PC-9 (cell line): ENCODE measurements at regions not wholly inside any gene's neighbourhood (a gene's known extent, or its start where the extent isn't known, plus 50 kb on each side); places are given as distances from the start of the nearest gene placed in this dataset.

Source experiments
- BruUV-seq: library from RNA; stranded (reverse); fragments of 400-500 nt; replicated peaks from 2 replicates; lab custom pipeline; 2021; lab: Mats Ljungman, UMichigan
- CTCF ChIA-PET: fragments of 300-600 bp; sonication (Branson Sonifier 250); formaldehyde crosslinking; loops from one replicate; lab custom pipeline; 2022; ENCODE audit warnings: antibody characterized with exemption; lab: Charles Lee
- POLR2A ChIA-PET: fragments of 300-600 bp; sonication (Branson Sonifier 250); formaldehyde crosslinking; loops from one replicate; lab custom pipeline; 2022; ENCODE audit warnings: antibody characterized with exemption; ENCODE audit not compliant: unreplicated experiment; lab: Charles Lee
- DNase-seq, 2 experiments: peaks; one replicate each; pipeline versions ENCODE4 v3.0.0 to v3.0.0-alpha.2; 2015 to 2022; ENCODE audit warnings: mixed read lengths in 1 of 2
- H2AFZ ChIP-seq: fragments of 200-600 bp; sonication (generic); 2 replicates; pipeline ENCODE4 v1.8.1; 2017; ENCODE audit warnings: antibody characterized with exemption
- H3F3A ChIP-seq: fragments of 200-600 bp; sonication (generic); 2 replicates; pipeline ENCODE4 v1.8.1; 2017; ENCODE audit warnings: antibody characterized with exemption, mild to moderate bottlenecking, low read depth; ENCODE audit not compliant: insufficient read depth
- H3K27ac ChIP-seq: fragments of 200-600 bp; sonication (generic); 2 replicates; pipeline ENCODE4 v1.6.1; 2016; ENCODE audit warnings: mixed run types
- H3K27me3 ChIP-seq: fragments of 200-600 bp; sonication (generic); 2 replicates; pipeline ENCODE4 v1.6.1; 2016; ENCODE audit warnings: low read depth, mixed run types; ENCODE audit not compliant: insufficient read depth
- H3K36me3 ChIP-seq: fragments of 200-600 bp; sonication (generic); 2 replicates; pipeline ENCODE4 v1.6.1; 2016; ENCODE audit warnings: low read depth, mixed run types
- H3K4me1 ChIP-seq: fragments of 200-600 bp; sonication (generic); replicated peaks from 2 replicates; pipeline ENCODE4 v1.6.1; 2016; ENCODE audit warnings: mixed run types; ENCODE audit not compliant: insufficient read depth
- H3K4me2 ChIP-seq: fragments of 200-600 bp; sonication (generic); 2 replicates; pipeline ENCODE4 v1.6.1; 2017; ENCODE audit warnings: mixed run types
- H3K4me3 ChIP-seq: fragments of 200-600 bp; sonication (generic); 2 replicates; pipeline ENCODE4 v1.6.1; 2016; ENCODE audit warnings: mixed run types
- H3K79me2 ChIP-seq: fragments of 200-600 bp; sonication (generic); 2 replicates; pipeline ENCODE4 v1.6.1; 2017; ENCODE audit warnings: low read depth, mixed run types
- H3K9me2 ChIP-seq: fragments of 200-600 bp; sonication (generic); 2 replicates; pipeline ENCODE4 v1.8.1; 2017; ENCODE audit warnings: mild to moderate bottlenecking; ENCODE audit not compliant: insufficient read depth
- H3K9me3 ChIP-seq: fragments of 200-600 bp; sonication (generic); 2 replicates; pipeline ENCODE4 v1.8.1; 2016; ENCODE audit warnings: low read depth; ENCODE audit not compliant: insufficient read depth
- H4K20me1 ChIP-seq: fragments of 200-600 bp; sonication (generic); 2 replicates; pipeline ENCODE4 v1.8.1; 2017; ENCODE audit not compliant: insufficient read depth
- CTCF ChIP-seq: fragments of 200-600 bp; sonication (generic); conservative IDR thresholded peaks from 2 replicates; pipeline ENCODE4 v1.6.1; 2017; ENCODE audit warnings: mixed run types, antibody characterized with exemption, mild to moderate bottlenecking, moderate library complexity
- EZH2 ChIP-seq: fragments of 200-600 bp; sonication (generic); IDR thresholded peaks from 2 replicates; pipeline ENCODE4 v1.8.0; 2017; ENCODE audit warnings: antibody characterized with exemption, low read depth
- intact Hi-C: fragments of 100-400 bp; cut with micrococcal nuclease; formaldehyde crosslinking; loops from one replicate; pipeline ENCODE4 v1.10.0; 2022; ENCODE audit not compliant: unreplicated experiment

- Histone ChIP-seq H3K4me1 (peaks cover 50% of the 10 kb centered on the region), H2AFZ (peak overlapping the region; percentile 66), H3K9me2 (no peaks in the 10 kb centered on the region), H3F3A (peaks cover 15% of the 10 kb centered on the region; the same call in 1 of the 2 replicates), H3K79me2 (no peaks in the 10 kb centered on the region), H3K9me3 (peaks cover 4% of the 10 kb centered on the region; the same call in 1 of the 2 replicates), H3K27me3 (no peaks in the 10 kb centered on the region), H3K27ac (peak overlapping the region; percentile 56), H3K36me3 (no peaks in the 10 kb centered on the region), H3K4me2 (peak overlapping the region; percentile 54), H4K20me1 (no peaks in the 10 kb centered on the region), H3K4me3 (no peak overlapping the region)
- peak in 1 of 2 experiments; percentile 85 for DNase-seq
- ChIA-PET POLR2A (interaction anchor here (0.5 to 0.8 kb wide), 2 partner anchors 12 to 264 kb away, joined by 4 to 5 read pairs; no protein-coding TSS in a partner anchor), CTCF (no interaction called here)
- no peak for TF ChIP-seq EZH2
- no peak for TF ChIP-seq CTCF
- no TSS peak for BruUV-seq
- intact Hi-C loops, result no loop called here
These were observed 111.5 kb upstream of the LGALSL start for GRCh38 chr2:64342195-64343099.

GRCh38 chr2:64344999-64345576 is 108.9 kb upstream of the LGALSL start:
- H3K4me1 ChIP-seq, result peaks cover 27% of the 10 kb centered on the region
- no peaks in the 10 kb centered on the region for H3K79me2 ChIP-seq
- CTCF ChIA-PET, result no interaction called here

More at GRCh38 chr2:64344999-64345576, 108.9 kb upstream of the LGALSL start:
- Histone ChIP-seq H3K27ac (no peak overlapping the region), H3F3A (peaks cover 10% of the 10 kb centered on the region; the same call in 1 of the 2 replicates), H3K27me3 (no peaks in the 10 kb centered on the region), H3K4me2 (no peak overlapping the region), H3K9me2 (no peaks in the 10 kb centered on the region), H4K20me1 (no peaks in the 10 kb centered on the region), H3K36me3 (no peaks in the 10 kb centered on the region), H2AFZ (no peak overlapping the region), H3K9me3 (0 out of 2 replicates have a peak, but pooled peaks cover 4% of the 10 kb centered on the region), H3K4me3 (no peak overlapping the region)
- TF ChIP-seq EZH2 (no peak), CTCF (no peak)
- POLR2A ChIA-PET, result interaction anchor here (0.6 kb wide), 1 partner anchor 122 kb away, joined by 9 read pairs; no protein-coding TSS in a partner anchor
- no peak for DNase-seq
- intact Hi-C loops, result no loop called here
- no TSS peak for BruUV-seq
